Gastroesophageal sphincter (tissue), 4 donors: ENCODE measurements at regions not wholly inside any gene's neighbourhood (a gene's known extent, or its start where the extent isn't known, plus 50 kb on each side); places are given as distances from the start of the nearest gene placed in this dataset.

Experiments used
- ATAC-seq: fragments of 150-250 bp; one replicate; pipeline ENCODE4 v1.9.1; 2016; ENCODE audit warnings: mild to moderate bottlenecking, moderate library complexity
- H3K27ac ChIP-seq, 4 donors: fragments of 200-600 bp; sonication (generic) in 3 of 4; 1 replicate in 3 of 4; 2 replicates in 1 of 4; pipeline ENCODE4 v1.5.1; 2016 to 2019
- H3K27me3 ChIP-seq: fragments of 200-600 bp; sonication (generic); one replicate; pipeline ENCODE4 v1.5.1; 2019
- H3K36me3 ChIP-seq, 2 donors: fragments of 200-600 bp; sonication (generic); one replicate each; pipeline ENCODE4 v1.5.1; 2019; ENCODE audit warnings: control low read depth in 1 of 2
- H3K4me1 ChIP-seq, 3 donors: fragments of 200-600 bp; sonication (generic); 1 replicate in 2 of 3; 2 replicates in 1 of 3; pipeline ENCODE4 v1.5.1; 2016 to 2019; ENCODE audit warnings: control low read depth in 2 of 3
- H3K4me3 ChIP-seq, 2 donors: fragments of 200-600 bp; sonication (generic); one replicate each; pipeline ENCODE4 v1.5.1; 2019; ENCODE audit warnings: mild to moderate bottlenecking in 1 of 2, moderate library complexity in 1 of 2
- H3K9me3 ChIP-seq, 3 donors: fragments of 200-600 bp; sonication (generic); one replicate each; pipeline ENCODE4 v1.5.1; 2017 to 2019; ENCODE audit warnings: control low read depth in 2 of 3
- POLR2AphosphoS5 ChIP-seq: sonication (generic); formaldehyde crosslinking; IDR thresholded peaks from one replicate; pipeline ENCODE4 v1.6.1; 2017; ENCODE audit warnings: antibody characterized with exemption
- WGBS, 2 donors: methylation state at CpG; one replicate each; pipeline ENCODE4 v1.1.5; 2018; ENCODE audit warnings: low coverage in 1 of 2; 5-methylcytosine and 5-hydroxymethylcytosine counted together
- TF ChIP-seq, protein P1 (sequence below), 4 experiments: fragments of 200-600 bp in 2 of 4; fragments of 450-650 bp in 2 of 4; sonication (generic) in 1 of 4; IDR thresholded peaks; one replicate each; pipeline ENCODE4 v1.5.1; 2017 to 2019; ENCODE audit warnings: antibody characterized with exemption in 4 of 4, mild to moderate bottlenecking in 2 of 4, moderate library complexity in 2 of 4

DNA sequence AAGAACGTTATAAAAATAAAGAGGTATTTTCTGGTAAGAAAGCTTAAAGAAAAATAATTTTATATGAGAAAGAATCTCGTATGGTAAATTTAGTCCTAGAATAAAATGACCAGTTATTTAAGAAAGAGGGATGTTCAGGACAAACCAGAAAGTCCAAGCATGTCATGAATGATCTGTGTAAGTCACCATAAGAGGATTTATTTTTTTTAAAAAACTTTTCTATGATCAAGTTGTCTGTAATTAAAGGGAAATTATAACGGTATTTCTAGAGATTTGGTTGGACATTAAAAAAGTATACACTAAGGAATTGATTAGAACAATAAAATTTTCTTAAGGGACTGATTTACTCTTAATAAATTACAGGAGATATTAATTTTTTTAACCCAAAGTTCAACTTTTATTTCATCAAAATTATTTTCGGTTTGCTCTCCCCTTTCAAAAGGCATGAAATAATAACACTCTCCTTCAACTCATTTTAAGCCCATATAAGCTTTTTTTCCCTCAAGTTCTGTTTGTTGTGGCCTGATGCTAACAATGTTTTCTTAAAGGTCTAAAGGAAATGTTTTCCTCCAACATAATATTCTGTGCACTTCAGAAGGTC is 49.9 kb upstream of the CPSF6 start:
- no peak for TF ChIP-seq POLR2AphosphoS5
- TF ChIP-seq, protein P1, sequence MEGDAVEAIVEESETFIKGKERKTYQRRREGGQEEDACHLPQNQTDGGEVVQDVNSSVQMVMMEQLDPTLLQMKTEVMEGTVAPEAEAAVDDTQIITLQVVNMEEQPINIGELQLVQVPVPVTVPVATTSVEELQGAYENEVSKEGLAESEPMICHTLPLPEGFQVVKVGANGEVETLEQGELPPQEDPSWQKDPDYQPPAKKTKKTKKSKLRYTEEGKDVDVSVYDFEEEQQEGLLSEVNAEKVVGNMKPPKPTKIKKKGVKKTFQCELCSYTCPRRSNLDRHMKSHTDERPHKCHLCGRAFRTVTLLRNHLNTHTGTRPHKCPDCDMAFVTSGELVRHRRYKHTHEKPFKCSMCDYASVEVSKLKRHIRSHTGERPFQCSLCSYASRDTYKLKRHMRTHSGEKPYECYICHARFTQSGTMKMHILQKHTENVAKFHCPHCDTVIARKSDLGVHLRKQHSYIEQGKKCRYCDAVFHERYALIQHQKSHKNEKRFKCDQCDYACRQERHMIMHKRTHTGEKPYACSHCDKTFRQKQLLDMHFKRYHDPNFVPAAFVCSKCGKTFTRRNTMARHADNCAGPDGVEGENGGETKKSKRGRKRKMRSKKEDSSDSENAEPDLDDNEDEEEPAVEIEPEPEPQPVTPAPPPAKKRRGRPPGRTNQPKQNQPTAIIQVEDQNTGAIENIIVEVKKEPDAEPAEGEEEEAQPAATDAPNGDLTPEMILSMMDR (IDR thresholded peaks at IDR 0.05) = no peak
- Histone ChIP-seq H3K4me3 (no peak overlapping the region), H3K27me3 (no peaks in the 10 kb centered on the region), H3K4me1 (no peaks in the 10 kb centered on the region), H3K36me3 (no peaks in the 10 kb centered on the region), H3K27ac (no peak overlapping the region), H3K9me3 (peaks cover 0 to 4% (median 0%) of the 10 kb centered on the region in 3 donors)
- 28 to 37% methylated on average over 3 to 4 of the region's 4 CpGs for WGBS, 2 donors
- ATAC-seq = no peak
